GM19438 (cell line): ENCODE measurements at regions not wholly inside any gene's neighbourhood (a gene's known extent, or its start where the extent isn't known, plus 50 kb on each side); places are given as distances from the start of the nearest gene placed in this dataset.
"Not testable (repeated sequence)": the region's sequence is repeated elsewhere in the genome, so short reads cannot be mapped to it uniquely, and the experiment has no call there.

Experiments
- ATAC-seq: cut with Tn5 transposase; IDR thresholded peaks from one replicate; pipeline ENCODE4 v1.9.1; 2021; ENCODE audit warnings: low read depth; ENCODE audit not compliant: unreplicated experiment

DNA sequence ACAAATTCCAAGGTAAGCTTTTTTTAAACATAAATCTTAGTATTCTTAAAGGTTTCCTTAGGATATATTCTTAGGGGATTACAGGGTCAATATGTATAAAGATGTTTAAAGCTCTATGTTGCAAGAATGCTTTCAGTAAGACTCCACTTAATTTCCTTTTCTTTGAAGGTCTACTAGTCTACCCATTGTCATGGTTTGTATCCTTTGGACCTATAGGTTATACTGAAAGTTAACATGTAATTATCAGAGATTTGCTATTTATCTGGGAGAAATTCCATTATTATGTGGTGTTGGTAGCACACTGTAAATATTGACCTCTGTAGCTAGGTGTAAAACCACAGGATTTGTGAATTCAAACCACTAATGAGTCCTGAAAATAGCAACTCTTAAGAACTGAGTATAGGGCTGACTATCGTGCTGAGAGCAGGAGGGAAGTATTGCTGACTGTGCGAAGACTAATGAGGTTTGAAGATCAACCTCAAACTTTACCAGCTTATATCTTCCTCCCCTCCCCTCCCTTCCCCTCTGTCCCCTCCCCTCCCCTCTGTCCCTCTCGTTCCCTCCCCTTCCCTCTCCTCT is 85.6 kb downstream of the GADD45G start:
- ATAC-seq = peak; percentile 77

DNA sequence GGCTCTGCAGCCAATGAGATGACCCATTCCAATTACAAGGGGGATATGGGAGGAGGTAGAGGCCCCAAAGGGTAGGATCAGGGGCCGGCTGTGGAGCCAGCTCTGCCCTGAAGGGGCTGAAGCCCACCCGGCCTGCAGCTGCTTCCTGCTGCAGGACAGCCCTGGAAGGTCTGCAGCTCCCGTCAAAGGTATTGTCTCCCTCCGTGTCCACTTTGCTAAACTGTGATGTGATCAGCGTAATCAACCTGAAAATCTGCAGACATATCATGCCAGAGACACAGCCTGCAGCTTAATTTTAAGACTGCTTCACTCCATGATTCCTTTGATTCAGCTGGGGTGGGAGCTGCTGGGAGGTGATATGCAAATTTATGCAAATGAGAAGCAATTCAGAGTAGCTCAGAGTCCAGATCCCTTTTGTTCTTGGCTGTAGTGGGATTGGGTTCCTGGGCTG is 90.7 kb downstream of the GADD45G start:
- ATAC-seq = no peak

DNA sequence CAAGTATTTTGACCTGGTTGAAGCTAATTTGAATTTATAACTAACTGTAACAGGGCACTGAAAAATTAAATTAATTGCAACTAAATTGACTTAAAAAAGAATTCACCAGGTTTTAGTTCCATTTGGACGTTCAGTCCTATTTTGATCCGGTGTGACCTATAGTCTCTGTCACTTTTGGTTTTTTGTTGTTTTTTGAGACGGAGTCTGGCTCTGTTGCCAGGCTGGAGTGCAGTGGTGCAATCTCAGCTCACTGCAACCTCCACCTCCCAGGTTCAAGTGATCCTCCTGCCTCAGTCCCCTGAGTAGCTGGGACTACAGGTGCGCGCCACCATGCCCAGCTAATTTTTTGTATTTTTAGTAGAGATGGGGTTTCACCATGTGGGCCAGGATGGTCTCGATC is 91.2 kb downstream of the GADD45G start:
- not testable (repeated sequence) for ATAC-seq

DNA sequence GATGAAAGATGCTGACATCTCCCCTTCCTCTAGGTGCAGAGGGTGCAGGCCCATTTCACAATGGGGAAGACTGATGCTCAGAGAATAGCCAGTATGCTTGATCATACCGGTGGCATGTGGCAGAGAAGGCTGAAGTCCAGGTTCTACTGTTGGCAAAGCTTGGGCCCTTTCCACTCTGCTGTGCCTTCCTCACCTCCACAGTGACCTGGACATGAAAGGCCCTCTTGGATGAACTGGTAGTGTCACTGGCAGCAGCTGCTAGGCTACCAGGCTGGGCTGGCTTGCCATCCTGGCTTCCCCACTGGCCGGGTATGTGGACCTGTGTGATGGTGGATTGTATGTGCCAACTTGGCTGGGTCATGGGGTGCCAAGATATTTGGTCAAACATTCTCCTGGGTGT is 92.0 kb downstream of the GADD45G start:
- no peak for ATAC-seq

DNA sequence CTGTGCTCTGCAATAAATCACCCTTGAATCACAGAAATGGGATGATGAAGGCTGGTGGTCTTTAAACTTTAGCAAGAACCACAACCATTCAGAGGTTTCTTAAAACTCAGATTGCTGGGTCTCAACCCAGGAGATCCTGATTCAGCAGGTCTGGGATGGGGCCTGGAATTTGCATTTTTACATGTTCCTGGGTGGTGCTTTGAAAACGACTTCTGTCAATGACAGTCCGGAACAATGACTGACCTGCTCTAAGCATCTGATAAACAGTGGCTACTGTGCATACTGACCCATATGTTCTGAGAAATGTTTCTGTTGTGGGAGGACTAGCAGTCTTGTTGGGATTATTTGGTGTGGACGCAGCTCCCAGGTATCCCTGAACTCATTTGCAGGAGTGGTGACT is 92.7 kb downstream of the GADD45G start:
- ATAC-seq = no peak

DNA sequence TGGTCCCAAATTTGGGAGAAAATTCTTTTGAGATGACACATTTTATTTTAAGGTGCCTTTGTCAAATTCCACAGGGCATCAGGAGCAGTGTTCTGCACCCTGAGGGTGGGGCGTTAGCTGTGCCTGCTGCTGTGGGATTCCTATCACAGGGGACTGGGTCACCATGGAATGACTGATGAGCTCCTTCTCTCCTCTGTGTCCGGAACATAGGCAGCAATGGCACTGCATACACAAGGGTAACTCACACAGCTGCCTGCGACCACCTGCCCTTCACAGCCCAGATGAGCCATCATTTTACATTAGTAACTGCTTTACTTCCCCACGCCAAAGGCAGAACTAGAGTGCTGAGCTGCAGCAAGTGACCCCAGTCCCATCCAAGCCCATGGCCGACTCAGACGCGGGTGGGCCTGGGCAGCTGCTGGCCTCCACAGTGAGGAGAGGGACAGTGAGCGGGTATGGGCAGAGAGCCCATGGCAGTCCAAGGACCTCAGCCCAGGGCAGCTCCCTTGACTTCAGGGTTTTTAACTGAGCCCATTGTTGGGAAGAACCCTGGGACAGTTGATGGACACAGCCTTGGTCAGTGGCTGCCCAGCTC is 93.7 kb downstream of the GADD45G start:
- ATAC-seq = no peak

DNA sequence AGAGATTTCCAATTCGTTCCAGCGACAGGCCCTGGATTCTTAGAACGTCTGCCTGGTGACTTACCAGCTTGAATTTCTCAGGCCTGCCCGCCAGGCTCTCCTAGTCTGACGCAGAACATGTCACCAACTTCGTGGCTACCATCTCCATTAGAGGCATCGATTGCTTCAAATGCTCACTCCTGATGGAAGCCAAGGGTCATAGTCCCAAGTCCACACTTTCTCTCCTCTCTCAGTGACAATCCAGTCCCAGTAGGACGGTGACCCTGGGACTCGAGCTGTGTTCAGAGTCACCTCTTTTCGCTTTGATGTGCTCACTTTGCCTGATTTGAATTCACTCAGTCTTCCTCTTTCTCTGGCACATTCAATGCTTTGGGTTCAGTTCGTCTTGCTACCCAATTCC is 94.8 kb downstream of the GADD45G start:
- no peak for ATAC-seq

DNA sequence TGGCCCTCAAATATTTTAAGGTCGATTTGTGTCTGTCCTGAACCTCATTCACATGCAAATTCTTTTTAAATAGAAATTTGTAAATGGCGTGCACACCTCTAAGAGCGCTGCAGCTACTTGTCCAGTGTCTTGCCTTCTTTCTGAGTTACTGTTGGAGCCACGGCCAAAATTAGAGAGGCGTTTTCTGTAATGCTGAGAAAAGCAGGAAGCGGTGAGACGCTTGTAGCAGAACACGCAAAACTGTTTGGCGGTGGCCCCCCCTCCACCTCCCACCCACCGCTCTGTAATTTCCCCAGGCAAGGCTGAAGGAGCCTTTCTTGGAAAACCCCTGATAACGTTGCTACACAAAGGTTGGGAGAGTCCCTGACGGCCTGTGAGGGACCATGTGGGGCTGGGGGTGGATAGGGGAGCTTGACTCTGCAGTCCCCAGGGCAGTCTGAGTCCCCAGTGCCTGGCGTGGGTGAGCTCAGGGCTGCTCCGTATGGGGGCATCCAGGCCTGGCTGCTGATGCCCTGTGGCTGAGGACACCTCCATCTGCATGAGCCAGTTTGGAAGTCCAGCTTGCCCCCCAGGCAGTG is 96.5 kb downstream of the GADD45G start:
- ATAC-seq = peak; percentile 51

DNA sequence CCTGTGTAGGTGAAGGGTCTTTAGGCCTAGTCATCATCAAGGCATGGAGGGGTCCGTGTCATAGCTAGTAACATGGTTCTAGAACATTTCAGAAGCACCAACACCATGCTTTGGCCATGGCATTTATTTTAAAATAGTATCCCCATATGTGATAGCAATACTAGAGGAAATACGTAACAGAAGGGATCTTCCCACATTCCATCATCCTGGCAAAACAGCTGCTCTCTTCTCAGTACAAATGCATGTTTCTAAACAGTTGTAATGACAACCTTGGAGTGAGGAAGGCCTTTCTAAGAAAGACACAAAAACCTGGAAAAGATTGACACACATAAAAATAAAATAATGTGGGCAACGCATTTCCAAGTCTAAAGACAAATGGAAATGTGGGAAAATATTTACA is 97.6 kb downstream of the GADD45G start:
- no peak for ATAC-seq

DNA sequence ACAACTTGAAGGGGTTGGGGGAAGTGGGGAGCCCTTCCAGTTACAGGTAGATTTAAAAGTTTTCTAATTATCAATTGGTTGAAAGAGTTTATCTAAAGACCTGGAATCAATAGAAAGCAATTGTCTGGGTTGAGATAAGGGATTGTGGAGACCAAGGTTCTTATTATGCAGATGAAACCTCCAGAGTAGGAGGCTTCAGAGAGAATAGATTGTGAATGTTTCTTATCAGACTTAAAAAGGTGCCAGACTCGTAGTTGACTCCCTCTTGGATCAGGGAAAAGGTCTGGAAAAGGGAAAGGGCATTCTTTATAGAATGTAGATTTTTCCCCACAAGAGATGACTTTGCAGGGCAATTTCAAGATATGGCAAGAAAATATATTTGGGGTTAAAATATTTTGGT is 100.8 kb downstream of the GADD45G start:
- ATAC-seq = no peak

DNA sequence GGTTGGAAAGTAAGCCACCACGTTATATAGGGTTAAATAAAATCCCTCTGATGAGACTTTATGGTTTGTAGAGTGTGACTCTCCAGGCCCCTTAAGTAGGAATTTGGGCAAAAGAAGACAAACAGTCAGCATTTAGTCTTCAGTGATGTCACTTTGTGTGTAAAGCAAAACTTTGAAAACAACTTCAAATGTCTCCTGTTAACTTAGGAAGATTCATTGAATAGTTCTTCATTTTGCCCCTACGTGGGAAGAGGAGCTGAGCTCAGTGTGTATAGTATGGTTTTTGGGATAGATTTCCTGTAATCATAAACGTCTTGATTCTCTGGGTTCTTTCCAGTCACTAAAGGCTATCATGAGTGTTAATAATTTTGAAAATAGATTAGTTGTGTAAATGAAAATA is 101.3 kb downstream of the GADD45G start:
- no peak for ATAC-seq

DNA sequence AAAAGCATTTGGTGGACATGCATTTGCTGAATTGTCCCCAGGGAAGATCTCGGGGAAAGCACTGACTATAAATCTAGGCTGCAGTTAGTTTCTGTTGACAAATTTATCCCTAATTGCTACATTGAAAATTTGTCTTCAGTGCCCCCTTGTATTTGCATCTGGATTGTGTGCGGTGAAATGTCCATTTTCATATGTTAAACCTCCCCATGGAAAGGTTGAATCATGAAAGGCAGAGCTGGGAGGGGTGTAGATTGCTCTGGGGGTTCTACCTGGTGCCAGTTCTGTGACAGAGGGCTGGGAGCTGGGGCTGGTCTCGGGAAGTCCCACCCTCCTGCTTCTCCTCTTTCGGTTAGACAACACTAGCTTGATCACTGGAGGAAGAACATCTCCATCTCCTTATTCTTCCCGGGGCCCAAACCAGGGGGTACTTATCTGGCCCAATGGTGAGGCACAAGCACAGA is 101.9 kb downstream of the GADD45G start:
- no peak for ATAC-seq

DNA sequence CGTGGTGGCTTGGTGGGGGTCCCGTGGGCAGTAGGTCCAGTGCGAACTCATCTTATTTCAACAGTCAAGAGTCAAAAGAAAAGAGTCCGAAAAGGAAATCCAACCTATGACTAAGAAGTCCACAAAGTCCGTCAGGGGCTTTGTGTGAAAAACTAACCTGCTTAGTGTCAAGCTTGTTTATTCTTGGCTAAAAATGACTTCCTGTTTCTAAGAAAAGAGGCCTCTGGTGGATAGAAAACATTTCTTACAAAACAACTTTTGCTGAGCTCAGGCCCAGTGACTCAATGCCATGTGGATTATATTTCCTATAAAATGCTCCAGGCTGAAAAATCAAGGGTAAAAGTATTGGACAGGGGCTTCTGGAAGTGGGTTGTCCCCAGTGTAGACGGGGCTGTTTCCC is 105.9 kb downstream of the GADD45G start:
- ATAC-seq = no peak

DNA sequence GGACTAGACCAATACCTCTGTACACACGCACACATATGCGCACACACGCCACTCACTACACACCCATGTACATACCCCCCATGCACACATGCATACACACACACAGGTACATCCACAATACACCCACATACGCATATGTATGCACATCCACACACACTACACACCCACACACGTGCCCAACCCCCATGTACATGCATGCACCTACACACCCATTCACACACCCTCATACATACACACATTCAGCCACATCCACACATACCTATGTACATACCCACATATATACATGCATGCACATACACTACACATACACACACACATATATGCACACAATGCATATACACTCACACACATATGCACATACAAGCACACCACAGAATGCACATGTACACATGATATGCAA is 107.1 kb downstream of the GADD45G start:
- ATAC-seq = no peak

DNA sequence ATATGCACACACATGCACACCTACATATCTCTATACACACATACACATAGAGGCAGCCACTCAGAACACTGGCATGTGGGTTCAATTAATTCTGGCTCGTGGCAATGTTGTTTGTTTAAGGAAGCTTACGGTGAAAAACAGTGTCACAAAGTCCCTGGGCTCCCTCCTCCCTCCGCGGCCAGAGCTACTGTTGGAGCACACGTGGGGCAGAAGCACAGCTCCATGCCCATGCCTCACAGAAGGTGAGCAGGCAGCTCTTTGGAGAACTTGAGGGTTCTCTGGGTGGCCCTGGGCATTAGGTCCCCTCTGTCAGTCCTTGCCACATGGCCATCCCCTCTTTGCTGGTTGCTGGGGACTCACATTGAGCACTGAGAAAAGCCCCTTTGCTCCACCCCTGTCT is 107.5 kb downstream of the GADD45G start:
- ATAC-seq = no peak

DNA sequence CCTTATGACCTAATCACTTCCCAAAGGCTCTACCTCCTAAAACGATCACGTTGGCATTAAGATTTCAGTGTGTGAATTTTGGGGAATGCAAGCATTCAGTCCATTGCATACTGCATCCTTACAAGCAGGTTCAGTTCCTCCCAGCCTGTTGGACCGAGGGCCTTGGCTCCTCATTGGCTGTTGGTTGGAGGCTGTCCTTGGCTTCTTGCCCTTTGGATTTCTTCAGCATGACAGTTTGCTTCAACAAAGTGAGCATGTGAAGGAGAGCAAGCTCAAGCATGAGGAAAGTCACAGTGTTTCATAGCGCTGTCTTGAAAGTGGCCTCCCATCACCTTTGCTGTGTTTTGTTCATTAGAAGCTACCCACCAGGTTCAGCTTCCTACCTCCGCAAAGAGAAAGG is 109.5 kb downstream of the GADD45G start:
- no peak for ATAC-seq

DNA sequence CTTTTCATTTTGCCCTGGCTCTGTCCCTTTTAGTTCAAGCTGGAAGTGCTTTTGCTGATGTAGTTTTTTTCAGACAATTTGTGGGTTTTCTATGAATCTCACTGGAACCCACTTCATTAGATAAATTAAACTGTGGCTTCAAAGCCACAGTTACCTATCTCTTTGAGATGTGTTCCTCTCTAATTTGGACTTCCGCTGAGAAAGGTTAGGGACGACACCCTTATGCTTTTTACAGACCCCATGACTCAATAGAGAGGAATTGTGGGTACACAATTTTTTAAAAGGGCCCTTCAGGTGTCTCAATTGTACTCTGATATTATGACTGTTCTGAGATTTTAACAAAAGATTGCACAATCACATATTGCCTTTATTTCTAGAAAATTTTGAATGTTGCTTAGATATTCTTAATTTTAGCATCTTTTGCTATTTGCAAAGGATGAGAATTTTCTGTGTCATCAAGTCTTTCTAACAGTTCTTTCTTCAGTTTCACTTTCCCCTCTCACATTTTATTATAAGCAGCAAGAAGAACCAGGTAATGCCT is 110.6 kb downstream of the GADD45G start:
- ATAC-seq = no peak

DNA sequence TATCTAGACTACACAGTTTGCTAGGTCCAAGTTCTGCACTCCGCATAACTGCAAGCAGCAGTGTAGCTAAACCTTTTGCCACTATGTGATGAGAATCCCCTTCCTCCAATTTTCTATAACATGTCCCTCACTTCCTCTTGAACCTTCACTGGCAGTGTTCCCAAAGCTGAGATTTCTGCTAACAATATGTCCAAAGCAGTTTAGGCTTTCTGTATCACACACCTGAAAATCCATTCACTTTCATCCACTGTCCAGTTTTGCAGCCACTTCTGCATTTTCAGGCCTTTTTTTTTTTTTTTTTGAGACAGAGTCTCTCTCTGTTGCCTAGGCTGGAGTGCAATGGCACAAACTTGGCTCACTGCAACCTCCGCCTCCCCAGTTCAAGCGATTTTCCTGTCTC is 111.1 kb downstream of the GADD45G start:
- ATAC-seq = no peak

DNA sequence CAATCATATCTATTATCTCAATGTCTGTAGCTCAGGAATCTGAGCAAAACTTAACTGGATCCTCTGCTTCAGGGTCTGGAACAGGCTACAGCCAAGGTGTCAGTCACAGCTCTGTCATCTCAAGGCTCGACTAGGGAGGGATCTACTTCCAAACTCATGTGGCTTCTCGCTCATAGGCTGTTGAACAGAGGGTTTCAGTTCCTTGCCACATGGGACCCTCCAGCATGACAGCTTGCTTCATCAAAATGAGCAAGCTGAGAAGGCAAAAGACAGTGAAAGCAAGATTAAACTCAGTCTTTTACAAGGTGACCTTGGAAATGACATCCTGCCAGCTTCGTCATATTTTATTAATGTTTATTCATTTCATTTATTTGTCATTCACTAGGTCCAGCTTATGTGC is 111.7 kb downstream of the GADD45G start:
- ATAC-seq = no peak

DNA sequence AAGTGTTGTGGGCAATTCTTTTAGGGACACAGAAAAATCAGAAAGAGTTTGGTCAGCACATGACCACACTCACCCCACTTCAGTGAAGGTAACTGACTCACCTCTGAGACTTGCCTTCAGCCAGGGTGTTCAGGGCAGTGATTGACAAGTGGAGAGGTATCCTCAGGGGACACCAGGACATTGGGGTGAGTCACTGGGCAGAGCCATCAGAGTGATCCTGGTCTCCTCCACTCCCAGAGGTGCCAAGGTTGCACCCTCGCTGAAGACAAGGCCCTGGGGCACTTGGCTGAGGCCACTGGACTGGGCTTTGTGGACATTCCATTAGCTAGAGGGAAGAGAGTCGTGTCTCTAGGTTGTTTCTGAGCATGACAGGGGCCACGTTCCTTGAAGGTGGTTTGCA is 113.4 kb downstream of the GADD45G start:
- ATAC-seq = no peak

DNA sequence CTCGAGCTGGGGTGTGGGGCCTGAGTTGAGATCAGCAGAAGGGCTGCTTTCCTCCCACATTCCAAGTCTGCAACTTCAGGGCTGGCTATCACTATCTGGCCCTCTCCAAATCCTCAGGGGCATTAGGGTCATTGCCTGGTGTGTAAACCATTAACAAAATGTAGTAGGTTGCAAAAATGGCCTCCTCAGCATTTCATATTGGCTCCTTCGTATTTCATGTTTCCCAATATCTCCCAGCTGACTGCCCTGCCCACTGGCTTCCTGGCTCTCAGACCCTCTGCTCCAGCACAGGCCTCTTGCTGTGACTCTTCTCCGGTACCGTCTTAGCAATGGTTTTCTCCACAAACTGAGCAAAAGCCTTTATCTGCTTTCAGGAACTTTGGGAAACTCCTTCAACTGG is 113.8 kb downstream of the GADD45G start:
- no peak for ATAC-seq

DNA sequence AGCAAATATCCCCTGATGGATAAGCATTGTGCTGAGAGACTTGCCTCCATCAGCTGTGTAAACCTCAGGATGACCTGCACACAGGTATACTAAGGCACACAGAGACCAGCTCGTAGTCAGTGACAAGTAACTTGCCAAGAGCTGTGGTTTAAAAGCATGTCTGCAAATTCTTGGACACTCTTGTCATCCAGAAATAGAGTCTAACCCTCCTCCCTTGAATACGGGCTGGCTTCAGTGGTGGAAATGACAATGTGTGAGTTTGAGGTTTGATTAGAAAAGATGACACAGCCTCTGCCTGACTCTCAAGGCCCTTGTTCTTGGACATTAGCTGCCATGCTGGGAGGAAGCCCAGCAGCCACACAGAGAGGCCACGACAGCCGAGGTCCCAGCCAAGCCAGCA is 114.4 kb downstream of the GADD45G start:
- ATAC-seq = no peak
